ENCODE measurements at regions not wholly inside any gene's neighbourhood (a gene's known extent, or its start where the extent isn't known, plus 50 kb on each side); places are given as distances from the start of the nearest gene placed in this dataset.

GRCh38 chr13:50318887-50319286, 303.6 kb downstream of the KCNRG start:
- no peak for DNase-seq (ENCODE audit: low read depth in 2 of 2)

DNA sequence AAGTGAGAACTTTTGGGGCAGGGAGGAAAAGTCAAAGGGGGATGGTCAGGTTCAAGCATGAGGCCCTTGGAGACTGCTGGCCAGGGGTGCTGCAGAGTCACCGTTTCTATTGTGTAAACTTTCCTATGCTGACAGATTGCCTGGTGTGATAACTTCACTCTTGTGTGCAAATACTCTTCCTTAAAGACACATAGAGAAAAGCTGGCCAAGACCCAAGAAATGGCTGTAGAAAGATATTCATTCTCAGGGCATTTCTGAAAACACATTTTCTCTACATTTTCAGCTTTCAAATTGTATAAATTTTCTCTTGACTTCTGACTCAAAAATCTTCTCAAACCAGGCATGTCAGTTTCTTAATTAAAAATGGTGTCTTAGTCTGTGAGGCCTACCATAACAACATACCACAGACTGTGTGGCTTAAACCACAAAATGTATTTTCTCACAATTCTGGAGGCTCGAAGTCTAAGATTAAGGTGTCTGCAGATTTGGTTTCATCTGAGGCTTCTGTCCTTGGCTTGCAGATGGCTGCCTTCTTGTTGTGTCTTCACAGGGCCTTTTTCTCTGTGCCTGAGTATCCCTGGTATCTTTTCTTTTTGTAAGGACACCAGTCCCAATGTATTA, 304.5 kb downstream of the KCNRG start:
- no peak for DNase-seq (ENCODE audit: low read depth in 2 of 2)

GRCh38 chr13:50320271-50320862, 305.1 kb downstream of the KCNRG start:
- DNase-seq (ENCODE audit: low read depth in 2 of 2): no peak

DNA sequence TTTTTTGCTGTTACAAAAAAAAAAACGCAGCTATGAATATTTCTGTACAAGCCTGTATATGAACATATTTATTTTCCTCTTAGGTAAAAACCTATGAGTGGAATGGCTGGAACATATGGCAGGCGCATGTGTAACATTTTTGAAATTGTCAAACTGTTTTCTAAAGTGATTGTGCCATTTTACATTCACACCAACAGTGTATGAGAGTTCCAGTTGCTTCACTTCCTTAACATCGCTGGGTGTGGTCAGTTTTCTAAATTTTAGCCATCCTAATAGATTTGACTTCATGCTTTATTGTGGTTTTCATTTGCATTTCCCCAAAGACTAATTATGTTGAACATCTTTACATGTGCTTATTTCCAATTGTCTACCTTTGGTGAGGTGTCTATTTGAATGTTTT, 306.8 kb downstream of the KCNRG start:
- no peak for DNase-seq (ENCODE audit: low read depth in 2 of 2)

- no peak for DNase-seq (ENCODE audit: low read depth in 2 of 2)
Observed at GRCh38 chr13:50323440-50324065, 308.3 kb downstream of the KCNRG start.

DNA sequence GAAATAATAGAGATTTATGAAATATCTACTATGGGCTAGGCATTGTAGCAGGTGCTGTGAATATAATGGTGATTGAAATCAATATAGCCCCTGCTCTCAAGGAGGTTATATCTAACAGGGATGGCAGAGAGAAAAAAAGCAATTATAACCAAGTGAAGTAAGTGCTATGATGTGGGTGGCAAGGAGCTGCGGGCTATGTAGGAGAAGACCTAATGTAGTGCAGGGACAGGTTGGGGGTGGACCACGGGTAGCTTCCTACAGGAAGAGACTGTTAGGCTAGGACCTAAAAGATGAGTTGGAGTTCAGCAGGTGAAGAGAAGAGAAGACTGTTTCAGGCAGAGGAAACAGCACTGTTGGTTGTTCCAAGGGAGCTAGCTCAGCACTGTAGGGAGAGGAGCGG, 311.0 kb downstream of the KCNRG start:
- no peak for DNase-seq (ENCODE audit: low read depth in 2 of 2)

DNA sequence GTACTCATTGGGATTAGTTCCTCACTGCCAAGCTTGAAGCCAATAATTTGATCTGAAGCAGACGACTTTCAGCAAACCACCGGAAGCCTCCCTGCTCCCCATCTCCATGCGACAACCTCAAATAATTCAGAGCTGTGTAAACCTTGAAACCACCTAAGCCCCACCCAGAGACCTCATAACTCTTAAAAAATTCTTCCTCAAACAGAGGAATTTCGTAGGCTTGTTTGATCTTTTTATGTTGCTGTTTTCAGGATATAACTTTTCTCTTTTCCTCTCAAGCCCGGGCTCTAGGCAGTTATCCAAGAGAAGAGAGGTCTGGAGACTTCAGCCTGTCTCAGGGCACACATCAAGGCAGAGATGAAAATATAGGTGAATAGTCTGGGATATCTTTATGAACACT, 311.6 kb downstream of the KCNRG start:
- DNase-seq (ENCODE audit: low read depth in 2 of 2): no peak

GRCh38 chr13:50334115-50334778, 319.0 kb downstream of the KCNRG start:
- DNase-seq (ENCODE audit: low read depth in 2 of 2): no peak

- DNase-seq (ENCODE audit: low read depth in 2 of 2): no peak
Observed at GRCh38 chr13:50334944-50335343, 319.7 kb downstream of the KCNRG start.

DNA sequence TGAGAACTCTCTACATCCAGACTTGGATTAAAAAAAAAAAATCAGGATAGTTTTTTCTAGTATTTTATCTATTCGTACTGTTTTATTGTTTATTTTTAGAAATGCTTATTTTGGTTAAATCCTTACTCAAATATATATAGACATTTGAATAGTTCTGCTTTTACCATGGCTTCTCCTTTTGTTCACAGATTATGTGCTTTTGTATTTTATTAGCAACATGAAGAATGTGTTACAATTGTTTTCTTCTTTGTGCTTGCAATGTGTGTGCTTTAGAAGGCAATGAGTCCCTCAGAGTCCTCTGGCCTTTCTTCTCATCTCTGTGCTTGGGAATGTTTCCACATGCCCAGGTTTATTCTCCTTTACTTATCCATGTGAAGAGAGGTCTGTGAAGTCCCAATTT, 324.0 kb downstream of the KCNRG start:
- no peak for DNase-seq (ENCODE audit: low read depth in 2 of 2)

- no peak for DNase-seq (ENCODE audit: low read depth in 2 of 2)
Observed at GRCh38 chr13:50340146-50340545, 324.9 kb downstream of the KCNRG start.

- DNase-seq (ENCODE audit: low read depth in 2 of 2): no peak
Observed at GRCh38 chr13:50340551-50341287, 325.5 kb downstream of the KCNRG start.

- DNase-seq (ENCODE audit: low read depth in 2 of 2): no peak
Observed at GRCh38 chr13:50341526-50341925, 326.3 kb downstream of the KCNRG start.

- no peak for DNase-seq (ENCODE audit: low read depth in 2 of 2)
Observed at GRCh38 chr13:50344717-50345116, 329.5 kb downstream of the KCNRG start.

DNA sequence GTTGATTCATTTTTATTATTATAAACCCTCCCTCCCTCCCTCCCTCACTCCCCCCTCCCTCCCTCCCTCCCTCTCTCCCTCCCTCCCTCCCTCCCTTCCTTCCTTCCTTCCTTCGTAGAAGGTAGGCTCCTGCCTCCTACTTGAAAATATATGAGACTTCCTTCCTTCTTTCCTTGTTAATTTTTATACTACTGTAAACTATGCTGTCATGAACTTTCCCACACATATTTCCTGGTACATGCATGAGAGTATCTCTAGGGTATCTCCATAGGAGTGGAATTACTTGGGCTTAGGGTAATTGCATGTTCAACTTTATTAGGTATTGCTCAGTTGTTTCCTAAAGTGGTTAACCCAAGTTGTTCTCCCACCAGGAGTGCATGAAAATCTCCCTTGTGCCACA, 330.6 kb downstream of the KCNRG start:
- DNase-seq (ENCODE audit: low read depth in 2 of 2): no peak

DNA sequence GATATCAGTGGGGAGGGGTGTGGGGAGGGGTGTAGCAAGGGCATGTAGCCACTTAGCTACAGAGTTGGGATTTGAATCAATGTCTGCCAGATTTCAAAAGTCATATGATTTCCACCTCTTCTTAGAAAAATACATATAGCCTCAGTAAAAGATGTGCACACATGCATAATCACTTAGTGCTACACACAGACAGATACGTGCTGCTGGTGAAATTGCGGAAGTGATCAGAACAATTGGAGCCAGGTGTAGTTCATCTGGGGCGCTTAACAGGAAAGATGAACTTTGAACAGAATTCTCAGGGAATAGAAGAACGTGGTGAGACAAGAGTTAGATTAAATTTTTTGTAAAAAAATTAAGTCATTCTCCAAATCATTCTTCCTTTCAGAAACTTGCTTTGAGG, 333.1 kb downstream of the KCNRG start:
- DNase-seq (ENCODE audit: low read depth in 2 of 2): no peak

- no peak for DNase-seq (ENCODE audit: low read depth in 2 of 2)
Observed at GRCh38 chr13:50352720-50353480, 337.7 kb downstream of the KCNRG start.

- no peak for DNase-seq (ENCODE audit: low read depth in 2 of 2)
Observed at GRCh38 chr13:50353651-50354415, 338.6 kb downstream of the KCNRG start.

DNA sequence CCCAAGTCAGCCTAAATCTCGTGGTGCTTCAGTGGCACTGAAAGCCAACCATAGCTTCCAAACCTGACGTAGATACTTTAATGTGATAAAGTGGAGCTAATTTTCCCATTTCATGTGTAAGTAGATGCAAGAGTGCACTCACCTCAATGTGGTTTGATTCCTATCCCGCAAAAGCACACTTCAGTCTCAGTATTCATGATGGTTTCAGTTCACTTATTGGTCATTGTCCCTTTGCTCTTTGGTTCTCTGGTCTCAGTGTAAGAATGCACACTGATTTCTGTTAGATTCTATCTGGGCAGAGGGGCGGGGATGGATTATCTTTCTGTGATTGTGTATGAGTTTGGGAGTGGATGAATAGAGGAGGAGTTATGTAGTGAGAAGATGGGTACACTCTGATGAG, 340.6 kb downstream of the KCNRG start:
- DNase-seq (ENCODE audit: low read depth in 2 of 2): no peak

DNA sequence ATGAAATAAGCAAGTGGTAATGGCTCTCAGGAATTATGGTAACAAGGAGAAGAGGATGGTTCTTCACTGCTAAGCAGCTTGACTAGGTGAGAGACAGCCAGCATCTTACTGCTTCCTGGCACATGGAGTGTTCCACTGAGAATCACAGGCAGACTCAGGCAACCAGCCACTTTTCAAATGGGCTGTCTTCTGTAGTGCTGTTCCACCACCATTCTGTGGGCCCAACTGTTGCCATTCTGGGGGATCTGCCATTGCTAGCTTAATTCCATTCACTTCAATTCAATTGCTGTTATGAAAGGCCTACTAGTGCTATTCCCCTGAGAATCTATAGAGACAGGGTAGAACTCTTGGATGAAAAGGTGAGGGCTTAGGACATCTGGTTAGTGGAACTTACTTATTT, 341.9 kb downstream of the KCNRG start:
- DNase-seq (ENCODE audit: low read depth in 2 of 2): no peak

GRCh38 chr13:50357586-50358118, 342.4 kb downstream of the KCNRG start:
- DNase-seq (ENCODE audit: low read depth in 2 of 2): no peak
